ENCODE measurements at regions not wholly inside any gene's neighbourhood (a gene's known extent, or its start where the extent isn't known, plus 50 kb on each side); places are given as distances from the start of the nearest gene placed in this dataset.

GRCh38 chr11:80626721-80627120 is 1185.9 kb upstream of the TENM4 start:
- Histone ChIP-seq H3K27me3 (ENCODE audit: control insufficient read depth, insufficient read depth, low read length) (no peaks in the 10 kb centered on the region), H3K36me3 (ENCODE audit: control insufficient read depth, insufficient read depth, low read length) (no peaks in the 10 kb centered on the region), H3K4me3 (ENCODE audit: low read depth, low read length) (no peak overlapping the region)
- TF ChIP-seq CTCF (IDR thresholded peaks at IDR 0.05; ENCODE audit: insufficient read depth, low read depth, low read length), result no peak
- ChIA-PET POLR2A (no interaction called here), CTCF (no interaction called here)
- DNase-seq (ENCODE audit: low read depth), result no peak

- no peak for TF ChIP-seq CTCF (IDR thresholded peaks at IDR 0.05; ENCODE audit: insufficient read depth, low read depth, low read length)
- H3K4me3 ChIP-seq (ENCODE audit: low read depth, low read length), result no peak overlapping the region
- ChIA-PET CTCF (no interaction called here), POLR2A (no interaction called here)
- no peaks in the 10 kb centered on the region for H3K27me3 ChIP-seq (ENCODE audit: control insufficient read depth, insufficient read depth, low read length)
- no peaks in the 10 kb centered on the region for H3K36me3 ChIP-seq (ENCODE audit: control insufficient read depth, insufficient read depth, low read length)
- DNase-seq (ENCODE audit: low read depth), result no peak
Observed at GRCh38 chr11:80625563-80625962, 1184.7 kb upstream of the TENM4 start.

- DNase-seq (ENCODE audit: low read depth), result no peak
- Histone ChIP-seq H3K27me3 (ENCODE audit: control insufficient read depth, insufficient read depth, low read length) (no peaks in the 10 kb centered on the region), H3K4me3 (ENCODE audit: low read depth, low read length) (no peak overlapping the region), H3K36me3 (ENCODE audit: control insufficient read depth, insufficient read depth, low read length) (no peaks in the 10 kb centered on the region)
- POLR2A ChIA-PET, result no interaction called here
- TF ChIP-seq CTCF (IDR thresholded peaks at IDR 0.05; ENCODE audit: insufficient read depth, low read depth, low read length), result no peak
- CTCF ChIA-PET, result no interaction called here
Observed at GRCh38 chr11:80621871-80622270, 1181.0 kb upstream of the TENM4 start.

- Histone ChIP-seq H3K27me3 (ENCODE audit: control insufficient read depth, insufficient read depth, low read length) (no peaks in the 10 kb centered on the region), H3K36me3 (ENCODE audit: control insufficient read depth, insufficient read depth, low read length) (no peaks in the 10 kb centered on the region), H3K4me3 (ENCODE audit: low read depth, low read length) (no peak overlapping the region)
- ChIA-PET POLR2A (no interaction called here), CTCF (no interaction called here)
- no peak for DNase-seq (ENCODE audit: low read depth)
- TF ChIP-seq CTCF (IDR thresholded peaks at IDR 0.05; ENCODE audit: insufficient read depth, low read depth, low read length), result no peak
Observed at GRCh38 chr11:80620867-80621266, 1180.0 kb upstream of the TENM4 start.

GRCh38 chr11:80617156-80617555 is 1176.3 kb upstream of the TENM4 start:
- ChIA-PET CTCF (interaction anchor here (0.6 kb wide), 1 partner anchor 1406 kb away, joined by 3 read pairs; no protein-coding TSS in a partner anchor), POLR2A (no interaction called here)
- DNase-seq (ENCODE audit: low read depth), result no peak
- Histone ChIP-seq H3K4me3 (ENCODE audit: low read depth, low read length) (no peak overlapping the region), H3K27me3 (ENCODE audit: control insufficient read depth, insufficient read depth, low read length) (no peaks in the 10 kb centered on the region), H3K36me3 (ENCODE audit: control insufficient read depth, insufficient read depth, low read length) (no peaks in the 10 kb centered on the region)
- TF ChIP-seq CTCF (IDR thresholded peaks at IDR 0.05; ENCODE audit: insufficient read depth, low read depth, low read length), result no peak
